ENCODE measurements at regions not wholly inside any gene's neighbourhood (a gene's known extent, or its start where the extent isn't known, plus 50 kb on each side); places are given as distances from the start of the nearest gene placed in this dataset.
"Not testable (repeated sequence)": the region's sequence is repeated elsewhere in the genome, so short reads cannot be mapped to it uniquely, and the experiment has no call there.

DNA sequence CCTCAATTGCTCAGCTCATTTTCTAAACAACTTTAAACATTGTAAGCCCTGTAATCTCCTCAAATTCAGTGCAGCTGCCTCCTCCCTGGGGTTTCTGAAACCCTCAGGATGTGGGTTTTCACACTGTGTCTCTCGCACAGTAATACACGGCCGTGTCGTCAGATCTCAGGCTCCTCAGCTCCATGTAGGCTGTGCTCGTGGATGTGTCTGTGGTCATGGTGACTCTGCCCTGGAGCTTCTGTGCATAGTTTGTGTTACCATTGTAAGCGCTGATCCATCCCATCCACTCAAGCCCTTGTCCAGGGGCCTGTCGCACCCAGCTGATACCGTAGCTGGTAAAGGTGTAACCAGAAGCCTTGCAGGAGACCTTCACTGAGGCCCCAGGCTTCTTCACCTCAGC is 658.4 kb downstream of the TMEM121 start:
- not testable (repeated sequence) for TF ChIP-seq POLR2A (IDR thresholded peaks at IDR 0.05; ENCODE audit: low read depth, low read length); TAF1 (IDR thresholded peaks at IDR 0.05; ENCODE audit: borderline replicate concordance, low read depth, low read length)
